SKM-1 (cell line): ENCODE measurements at regions not wholly inside any gene's neighbourhood (a gene's known extent, or its start where the extent isn't known, plus 50 kb on each side); places are given as distances from the start of the nearest gene placed in this dataset.
"Not testable (repeated sequence)": the region's sequence is repeated elsewhere in the genome, so short reads cannot be mapped to it uniquely, and the experiment has no call there.

Source experiments
- DNase-seq: peaks from one replicate; lab custom pipeline; 2025; ENCODE audit not compliant: unreplicated experiment; lab: John Stamatoyannopoulos, UW

DNA sequence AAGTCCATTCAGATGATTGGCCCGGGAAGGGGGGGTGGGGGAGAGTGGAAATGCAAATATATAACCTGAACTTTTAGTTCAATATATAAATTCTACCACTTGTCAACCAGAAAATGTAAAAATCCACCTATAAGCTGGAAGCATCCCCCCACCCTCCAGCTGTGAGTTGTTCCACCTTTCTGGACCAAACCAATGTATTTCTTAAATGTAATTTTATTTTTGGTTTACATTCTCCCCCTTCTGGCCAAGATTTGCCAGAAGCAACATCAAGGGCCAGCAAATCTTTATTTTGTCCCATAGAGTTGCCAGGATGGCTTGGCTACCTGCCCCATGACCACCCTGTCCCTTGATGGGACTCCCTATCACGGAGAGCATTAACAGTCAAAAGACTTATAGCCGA, 545.7 kb downstream of the TBL1XR1 start:
- no peak for DNase-seq

DNA sequence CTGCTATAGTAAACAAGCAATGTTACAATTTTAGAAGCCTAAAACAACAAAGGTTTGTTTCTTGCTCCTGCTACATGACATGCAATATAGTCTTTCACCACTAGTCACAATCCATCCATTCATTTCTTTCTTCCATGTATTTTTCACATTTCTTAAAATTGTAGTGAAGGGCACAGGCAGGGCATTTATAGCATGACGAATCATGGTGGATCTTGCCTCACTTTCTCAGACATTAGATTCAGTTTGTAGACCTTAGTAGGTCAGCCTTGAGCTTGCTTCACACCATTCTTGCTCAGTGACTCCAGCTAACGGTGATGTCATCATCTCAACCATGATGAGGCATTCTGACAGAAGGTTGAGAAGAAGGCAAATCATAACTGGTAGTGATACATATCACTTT, 546.8 kb downstream of the TBL1XR1 start:
- no peak for DNase-seq

DNA sequence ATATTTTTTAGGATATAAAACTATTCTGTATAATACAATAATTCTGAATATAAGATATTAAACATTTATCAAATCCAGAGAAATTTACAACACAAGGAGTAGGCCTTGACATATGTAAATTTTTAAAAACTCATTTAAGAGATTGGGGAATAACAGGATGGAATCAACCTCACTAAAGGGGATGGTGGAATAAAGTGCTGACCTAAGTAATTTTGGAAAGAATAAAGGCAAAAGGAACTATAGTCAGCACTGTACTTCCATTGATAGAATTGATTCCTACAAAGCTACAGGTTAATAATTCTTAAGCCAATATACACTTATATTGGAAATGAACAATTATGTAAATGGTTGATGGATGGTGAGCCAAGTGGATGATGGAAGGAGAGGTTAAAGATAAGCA, 549.3 kb downstream of the TBL1XR1 start:
- DNase-seq: no peak

- no peak for DNase-seq
Measured at GRCh38 chr3:176633511-176633910, 563.8 kb downstream of the TBL1XR1 start.

DNA sequence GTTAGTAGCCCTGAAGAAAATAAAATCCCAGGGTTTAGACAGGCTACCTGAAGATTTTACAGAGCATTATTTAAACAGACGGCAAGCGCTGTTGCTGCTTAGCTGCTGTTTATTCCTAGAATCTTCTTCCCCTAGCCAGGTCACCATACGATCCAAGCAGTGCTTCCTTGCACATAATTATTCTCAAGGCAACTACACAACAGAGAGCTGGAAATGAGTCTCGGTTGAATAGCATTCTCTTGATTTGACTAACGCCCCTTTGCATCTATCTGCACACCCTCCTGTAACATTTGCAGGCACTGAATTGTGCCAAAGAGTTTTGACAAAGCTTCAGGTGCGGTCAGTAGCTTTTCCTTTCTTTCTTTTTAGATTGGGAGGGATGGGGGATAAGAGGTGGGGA, 564.4 kb downstream of the TBL1XR1 start:
- no peak for DNase-seq

- DNase-seq: no peak
Measured at GRCh38 chr3:176631165-176631564, 566.1 kb downstream of the TBL1XR1 start.

- DNase-seq: no peak
Measured at GRCh38 chr3:176628101-176628639, 569.1 kb downstream of the TBL1XR1 start.

DNA sequence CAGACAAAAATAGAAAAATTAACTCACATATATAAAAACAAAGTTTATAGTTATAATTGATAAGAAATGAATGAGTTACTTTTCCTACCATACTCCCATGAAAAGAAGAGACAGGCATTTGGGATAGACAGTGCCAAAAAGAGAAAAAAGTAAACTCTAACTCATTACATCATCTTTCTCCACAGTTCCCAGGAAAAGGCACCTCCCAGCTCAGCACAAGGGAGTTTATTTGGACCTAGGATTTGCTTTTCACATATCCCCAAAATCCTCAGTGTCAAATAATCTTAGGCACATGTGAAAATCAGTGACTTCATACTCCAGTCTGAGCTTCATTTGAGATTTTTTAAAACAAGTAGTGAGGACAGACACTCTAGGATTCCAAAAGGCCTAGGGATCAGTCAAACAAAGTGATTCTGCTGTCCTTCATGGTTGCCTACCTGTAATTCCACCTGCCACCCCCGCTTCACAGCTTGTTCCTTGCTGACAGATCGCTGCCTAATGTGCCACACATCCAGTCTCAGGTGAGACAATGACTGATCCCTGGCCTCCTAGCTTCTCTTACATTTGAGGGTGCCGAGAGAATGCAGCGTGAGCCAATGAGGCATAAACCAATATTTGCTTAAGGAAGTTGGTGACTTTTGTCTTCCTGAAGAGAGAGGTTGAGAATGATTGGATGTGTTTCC, 573.7 kb downstream of the TBL1XR1 start:
- no peak for DNase-seq

DNA sequence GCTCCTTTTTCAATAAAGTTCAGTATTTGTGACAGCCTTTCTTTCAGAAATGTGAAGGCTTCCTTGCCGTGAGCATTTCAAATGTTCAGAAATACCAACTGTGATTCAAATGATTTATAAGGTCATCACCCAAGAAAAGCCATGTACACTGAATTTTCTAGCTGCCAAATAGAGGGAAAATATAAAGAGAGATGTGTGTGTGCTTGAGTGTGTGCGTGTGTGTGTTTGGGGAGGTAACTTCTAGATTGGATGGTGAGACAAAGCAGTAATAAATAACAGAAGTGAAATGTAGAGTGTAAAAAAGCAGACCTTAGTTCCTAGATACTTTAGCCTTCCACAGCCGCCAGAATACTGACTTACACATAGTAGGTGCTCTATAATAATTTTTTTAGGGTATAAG, 577.4 kb downstream of the TBL1XR1 start:
- DNase-seq: no peak

DNA sequence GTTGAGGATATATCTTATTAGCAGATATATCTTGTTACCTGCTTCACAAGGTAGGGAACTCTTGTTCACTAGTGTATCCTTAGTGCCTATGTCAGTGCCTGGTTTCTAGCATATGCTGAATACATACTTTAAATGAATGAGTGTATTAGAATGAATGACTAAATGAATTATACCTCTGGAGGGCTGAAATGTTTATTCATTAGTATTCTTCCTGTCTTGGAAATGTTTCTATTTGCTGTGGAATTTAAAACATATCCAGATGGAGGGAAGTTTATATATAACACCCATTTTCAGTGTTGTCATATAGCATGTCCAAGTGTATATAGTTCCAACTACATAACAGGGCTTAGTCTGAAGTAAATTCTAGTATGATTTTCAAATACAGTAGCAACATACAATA, 581.5 kb downstream of the TBL1XR1 start:
- no peak for DNase-seq

- no peak for DNase-seq
Measured at GRCh38 chr3:176611703-176612102, 585.6 kb downstream of the TBL1XR1 start.

DNA sequence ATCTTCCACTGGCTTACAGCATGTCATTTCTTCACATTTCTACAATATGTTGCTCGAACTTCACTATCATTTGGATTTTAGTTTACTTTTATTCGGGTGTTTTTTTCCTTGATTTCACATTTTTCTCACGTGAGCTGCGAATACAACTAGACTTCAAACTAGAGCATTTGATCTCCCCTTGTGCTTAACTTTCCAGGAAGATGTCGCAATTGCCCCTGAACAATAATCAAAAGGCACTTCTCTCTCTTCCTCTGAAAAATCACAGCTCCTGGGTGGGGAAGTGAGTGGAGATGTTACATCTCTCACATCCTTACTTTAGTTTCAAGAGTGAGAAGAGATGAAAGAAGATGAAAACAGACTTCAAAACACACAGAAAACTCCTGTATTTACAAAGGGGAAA, 587.9 kb downstream of the TBL1XR1 start:
- DNase-seq: no peak

- not testable (repeated sequence) for DNase-seq
Measured at GRCh38 chr3:176605553-176605952, 591.7 kb downstream of the TBL1XR1 start.

DNA sequence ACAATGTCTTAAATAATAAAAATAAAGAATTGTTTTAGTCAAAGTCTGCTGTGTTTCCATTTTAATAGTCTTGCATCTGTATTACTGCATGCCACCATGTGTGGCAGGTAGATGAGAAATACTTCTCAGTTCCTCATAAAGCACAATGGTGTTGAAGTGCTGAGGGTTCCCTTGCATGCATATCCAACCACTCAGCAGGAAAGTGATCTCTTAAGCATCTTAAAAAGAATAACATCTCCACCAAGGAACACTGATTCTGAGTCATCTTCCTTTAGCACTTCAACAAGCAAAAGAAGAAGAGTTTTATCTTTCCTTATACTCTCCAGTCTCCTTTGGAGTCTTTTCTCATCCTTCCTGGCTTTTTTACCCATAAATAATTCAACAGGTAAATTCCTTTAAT, 602.0 kb downstream of the TBL1XR1 start:
- DNase-seq: no peak

- DNase-seq: no peak
Measured at GRCh38 chr3:176590722-176591121, 606.6 kb downstream of the TBL1XR1 start.

DNA sequence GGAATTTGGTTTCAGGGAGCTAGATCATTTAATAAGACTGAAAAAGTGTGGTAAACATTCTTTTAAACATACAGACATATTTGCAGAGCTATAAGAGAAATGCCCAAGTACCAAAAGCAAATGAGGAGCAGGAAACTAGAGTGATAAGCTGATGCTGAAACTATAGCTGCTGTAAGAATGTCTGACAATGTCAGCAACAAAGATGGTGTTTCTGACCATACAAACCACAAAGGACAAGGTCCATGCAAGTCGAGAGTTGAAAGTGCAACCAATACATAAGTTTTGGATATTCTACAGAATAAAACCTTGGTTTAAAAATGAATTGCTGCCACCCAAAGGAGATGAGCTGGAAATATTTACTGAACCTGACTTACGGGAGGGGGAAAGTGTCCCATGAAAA, 610.2 kb downstream of the TBL1XR1 start:
- no peak for DNase-seq

DNA sequence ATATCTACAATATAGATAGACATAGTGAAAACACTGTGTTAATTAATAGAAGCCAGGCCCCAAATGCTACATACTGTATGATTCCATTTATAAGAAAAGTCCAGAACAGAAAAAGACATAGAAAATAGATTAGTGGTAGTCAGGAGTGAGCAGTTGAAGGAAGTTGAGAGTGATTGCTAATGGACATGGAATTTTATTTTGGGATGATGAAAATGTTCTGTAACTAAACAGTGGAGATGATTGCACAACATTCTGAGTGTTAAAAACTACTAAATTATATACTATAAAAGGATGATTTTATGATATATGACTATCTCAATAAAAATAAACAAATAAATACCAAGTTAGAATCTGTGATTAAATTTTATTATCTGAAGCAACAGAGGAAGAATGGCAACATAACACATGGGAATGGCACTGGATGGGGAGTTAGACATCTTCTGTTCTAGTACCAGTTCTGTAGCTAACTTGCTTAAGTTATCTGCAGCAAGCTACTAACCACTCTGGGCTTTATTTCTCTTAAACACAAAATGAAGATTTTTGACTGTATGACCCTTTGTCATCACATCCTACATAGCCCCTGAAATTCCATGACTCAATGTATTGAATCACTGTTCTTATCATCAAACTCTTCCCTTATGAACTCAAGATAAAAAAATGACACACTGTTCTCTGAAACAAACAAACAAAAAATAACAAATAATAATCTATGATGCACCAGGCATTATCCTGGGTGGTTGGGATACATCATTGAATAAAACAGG, 612.7 kb downstream of the TBL1XR1 start:
- no peak for DNase-seq

- no peak for DNase-seq
Measured at GRCh38 chr3:176583956-176584355, 613.3 kb downstream of the TBL1XR1 start.

DNA sequence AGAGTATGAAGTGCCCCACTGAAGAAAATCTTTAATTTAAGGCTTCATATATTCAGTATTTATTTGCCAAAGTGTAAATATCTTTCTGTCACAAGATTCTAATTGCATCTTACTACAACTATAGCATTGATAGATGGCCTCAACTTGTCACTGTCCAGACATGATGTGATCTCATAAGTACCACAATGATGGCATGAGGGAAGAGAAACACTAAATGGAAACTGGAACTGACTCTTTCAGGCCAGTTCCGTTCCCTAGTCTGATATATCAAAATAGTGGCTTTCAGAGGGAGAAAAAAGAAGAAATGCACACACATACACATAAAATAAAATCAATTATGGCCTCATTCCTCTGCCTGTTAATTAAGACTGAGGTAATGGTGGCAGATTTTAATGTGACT, 615.7 kb downstream of the TBL1XR1 start:
- DNase-seq: no peak

DNA sequence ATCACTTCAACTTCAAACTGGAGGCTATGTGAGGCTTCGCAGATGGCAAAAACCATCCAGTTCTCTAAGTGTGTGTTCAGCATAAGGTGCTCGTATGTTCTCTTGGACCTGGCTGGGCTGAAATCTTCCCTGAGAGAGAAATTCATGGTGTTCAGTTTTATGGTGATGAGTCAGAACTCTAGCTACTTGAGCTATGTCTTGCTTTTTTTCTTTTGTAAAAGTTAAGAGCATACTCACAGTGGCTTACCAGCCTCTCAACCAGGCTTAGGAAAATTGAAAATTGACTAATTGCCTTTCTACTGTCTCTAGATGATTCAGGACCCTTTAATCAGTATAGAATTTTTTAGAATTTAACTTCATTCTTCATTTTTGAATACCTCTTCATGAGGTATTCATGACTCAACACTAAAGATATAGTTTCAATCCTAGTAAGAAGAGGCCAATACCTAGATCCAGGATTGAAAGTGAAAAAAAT, 617.5 kb downstream of the TBL1XR1 start:
- no peak for DNase-seq

DNA sequence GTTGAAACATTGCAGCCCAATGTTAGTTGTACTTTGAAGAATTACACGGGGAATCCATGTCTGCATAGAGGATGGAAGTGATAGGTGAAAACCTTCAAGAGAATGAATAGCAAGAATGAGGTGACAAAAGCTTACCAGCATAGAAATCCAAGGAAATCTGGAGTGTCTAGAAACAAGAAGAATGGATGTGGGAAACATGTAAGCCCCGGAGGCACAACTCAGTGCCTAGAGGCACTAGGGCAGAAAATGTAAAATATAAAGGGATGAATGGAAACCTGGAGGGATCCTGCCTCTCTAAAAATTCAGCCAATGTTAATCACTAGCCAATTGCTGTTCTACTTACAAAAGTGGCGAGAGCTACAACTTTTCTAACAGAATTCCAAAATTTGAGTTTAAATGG, 619.0 kb downstream of the TBL1XR1 start:
- DNase-seq: no peak

DNA sequence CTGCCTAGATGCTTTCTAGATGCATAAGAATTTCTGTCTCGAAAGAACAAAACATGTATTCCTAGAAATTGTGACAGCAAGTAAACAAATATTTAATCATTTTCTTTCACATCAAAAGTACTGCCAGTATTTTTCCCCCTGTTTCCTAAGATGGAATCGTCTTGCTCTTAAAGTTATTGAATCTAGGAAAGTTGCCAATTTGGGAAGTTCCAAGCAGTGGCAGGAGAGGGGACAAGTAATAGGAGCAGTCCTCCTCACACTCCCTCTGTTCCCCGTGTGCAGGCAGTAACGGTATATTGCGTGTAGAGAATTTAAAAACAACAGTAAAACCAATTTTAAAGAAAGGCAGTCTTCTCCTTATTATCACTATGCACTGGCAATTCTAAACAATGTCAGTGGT, 619.8 kb downstream of the TBL1XR1 start:
- no peak for DNase-seq
